GM12864 (cell line): ENCODE measurements at regions not wholly inside any gene's neighbourhood (a gene's known extent, or its start where the extent isn't known, plus 50 kb on each side); places are given as distances from the start of the nearest gene placed in this dataset.
"Not testable (repeated sequence)": the region's sequence is repeated elsewhere in the genome, so short reads cannot be mapped to it uniquely, and the experiment has no call there.

Source experiments
- DNase-seq: peaks from one replicate; pipeline ENCODE4 v3.0.0-alpha.2; 2011; ENCODE audit warnings: low read depth
- H3K4me3 ChIP-seq: 2 replicates; pipeline ENCODE4 v1.5.1; 2011; ENCODE audit warnings: mild to moderate bottlenecking, low read depth, low read length, control low read depth
- CTCF ChIP-seq: IDR thresholded peaks from 2 replicates; pipeline ENCODE4 v1.5.1; 2011; ENCODE audit warnings: low read depth, mild to moderate bottlenecking, moderate library complexity, low read length, control low read depth, inconsistent platforms; ENCODE audit errors: missing control alignments

- no peak for TF ChIP-seq CTCF
- H3K4me3 ChIP-seq = no peak overlapping the region
- DNase-seq = no peak
Measured at GRCh38 chr2:150125188-150125587, 362.3 kb downstream of the RND3 start.

- no peak overlapping the region for H3K4me3 ChIP-seq
- TF ChIP-seq CTCF = no peak
- no peak for DNase-seq
Measured at GRCh38 chr2:150124739-150125138, 362.7 kb downstream of the RND3 start.

GRCh38 chr2:150122871-150123613, 364.4 kb downstream of the RND3 start:
- no peak overlapping the region for H3K4me3 ChIP-seq
- DNase-seq = no peak
- TF ChIP-seq CTCF = no peak

- no peak for TF ChIP-seq CTCF
- DNase-seq = no peak
- H3K4me3 ChIP-seq = no peak overlapping the region
Measured at GRCh38 chr2:150122156-150122555, 365.3 kb downstream of the RND3 start.

GRCh38 chr2:150120326-150120955, 367.0 kb downstream of the RND3 start:
- TF ChIP-seq CTCF = no peak
- no peak for DNase-seq

GRCh38 chr2:150119819-150120218, 367.6 kb downstream of the RND3 start:
- no peak for TF ChIP-seq CTCF
- H3K4me3 ChIP-seq = no peak overlapping the region
- no peak for DNase-seq

More at GRCh38 chr2:150120326-150120955, 367.0 kb downstream of the RND3 start:
- no peak overlapping the region for H3K4me3 ChIP-seq

GRCh38 chr2:150114089-150114488, 373.4 kb downstream of the RND3 start:
- H3K4me3 ChIP-seq, DNase-seq: not testable (repeated sequence)
